ENCODE measurements at regions not wholly inside any gene's neighbourhood (a gene's known extent, or its start where the extent isn't known, plus 50 kb on each side); places are given as distances from the start of the nearest gene placed in this dataset.
A peak's percentile ranks its signal among the peaks of the same experiment; 100 is the strongest.

- H3K9ac ChIP-seq, result peak overlapping the region; percentile 46
- no peak for TF ChIP-seq EZH2phosphoT487 (IDR thresholded peaks at IDR 0.05; ENCODE audit: insufficient read depth, low read depth)
- TF ChIP-seq EZH2 (IDR thresholded peaks at IDR 0.05; ENCODE audit: insufficient read depth, poor library complexity, severe bottlenecking), result no peak
- WGBS, 2 experiments (ENCODE audit: low coverage in 1 of 2, low lambda C conversion rate in 2 of 2, missing lambda C conversion rate in 2 of 2), result 26% methylated on average over 1 of the region's 1 CpG
- H3K36me3 ChIP-seq (ENCODE audit: low read depth), result no peaks in the 10 kb centered on the region
- H3K4me1 ChIP-seq (ENCODE audit: insufficient read depth), result peaks cover 64% of the 10 kb centered on the region
- H4K20me1 ChIP-seq (ENCODE audit: insufficient read depth), result no peaks in the 10 kb centered on the region
- no peaks in the 10 kb centered on the region for H3K27me3 ChIP-seq (replicated peaks; ENCODE audit: insufficient read depth)
- H3K4me3 ChIP-seq, result no peak overlapping the region
- peaks cover 46% of the 10 kb centered on the region for H3F3A ChIP-seq (ENCODE audit: insufficient read depth)
- no peaks in the 10 kb centered on the region for H3K79me2 ChIP-seq (ENCODE audit: insufficient read depth)
- DNase-seq, result peak; percentile 82
- in situ Hi-C loops (cut with MboI), result loop anchor here (10.0 kb wide), 1 partner anchor 559 kb away; no protein-coding TSS in a partner anchor
- peak overlapping the region; percentile 28 for H3K4me2 ChIP-seq (ENCODE audit: unreplicated experiment)
- peak overlapping the region; percentile 78 for H3K27ac ChIP-seq
- H3K9me3 ChIP-seq (ENCODE audit: low read depth), result no peaks in the 10 kb centered on the region
- H2AFZ ChIP-seq, result no peak overlapping the region
- H3K9me2 ChIP-seq (ENCODE audit: insufficient read depth), result no peaks in the 10 kb centered on the region
Measured at GRCh38 chr2:151053661-151053990, 208.0 kb downstream of the RBM43 start.

GRCh38 chr2:151052850-151053660, 208.6 kb downstream of the RBM43 start:
- H3K9me2 ChIP-seq (ENCODE audit: insufficient read depth), result no peaks in the 10 kb centered on the region
- no peaks in the 10 kb centered on the region for H4K20me1 ChIP-seq (ENCODE audit: insufficient read depth)
- H3K79me2 ChIP-seq (ENCODE audit: insufficient read depth), result no peaks in the 10 kb centered on the region
- H2AFZ ChIP-seq, result no peak overlapping the region
- no peak overlapping the region for H3K4me3 ChIP-seq
- H3K9me3 ChIP-seq (ENCODE audit: low read depth), result no peaks in the 10 kb centered on the region
- 4 to 6% methylated on average over 1 of the region's 1 CpG for WGBS, 2 experiments (ENCODE audit: low coverage in 1 of 2, low lambda C conversion rate in 2 of 2, missing lambda C conversion rate in 2 of 2)
- H3K4me2 ChIP-seq (ENCODE audit: unreplicated experiment), result peak overlapping the region; percentile 28
- TF ChIP-seq EZH2phosphoT487 (IDR thresholded peaks at IDR 0.05; ENCODE audit: insufficient read depth, low read depth), result no peak
- no peak for TF ChIP-seq EZH2 (IDR thresholded peaks at IDR 0.05; ENCODE audit: insufficient read depth, poor library complexity, severe bottlenecking)
- H3F3A ChIP-seq (ENCODE audit: insufficient read depth), result peaks cover 46% of the 10 kb centered on the region
- no peaks in the 10 kb centered on the region for H3K27me3 ChIP-seq (replicated peaks; ENCODE audit: insufficient read depth)
- in situ Hi-C loops (cut with MboI), result loop anchor here (10.0 kb wide), 1 partner anchor 558 kb away; no protein-coding TSS in a partner anchor
- H3K4me1 ChIP-seq (ENCODE audit: insufficient read depth), result peaks cover 64% of the 10 kb centered on the region
- peak; percentile 27 for DNase-seq
- H3K36me3 ChIP-seq (ENCODE audit: low read depth), result no peaks in the 10 kb centered on the region
- H3K27ac ChIP-seq, result peak overlapping the region; percentile 78
- peak overlapping the region; percentile 46 for H3K9ac ChIP-seq

GRCh38 chr2:151051574-151052220, 210.0 kb downstream of the RBM43 start:
- in situ Hi-C loops (cut with MboI), result loop anchor here (10.0 kb wide), 1 partner anchor 557 kb away; no protein-coding TSS in a partner anchor

DNA sequence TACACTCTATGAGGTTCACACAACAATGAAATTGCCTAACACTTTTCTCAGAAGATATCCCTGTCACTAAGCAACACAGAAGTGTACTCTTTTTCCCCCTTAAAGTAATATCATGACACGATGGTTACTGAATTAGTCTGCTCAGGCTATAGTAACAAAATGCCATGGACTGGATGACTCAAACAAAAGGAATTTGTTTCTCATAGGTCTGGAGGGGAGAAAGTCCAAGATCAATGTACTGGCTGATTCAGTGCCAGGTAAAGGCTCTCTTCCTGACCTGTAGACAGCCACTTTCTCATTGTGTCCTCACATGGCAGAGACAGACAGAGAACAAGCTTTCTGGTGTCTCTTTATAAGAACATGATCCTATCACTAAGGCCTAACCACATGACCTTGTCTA, 211.9 kb downstream of the RBM43 start:
- H3K4me2 ChIP-seq (ENCODE audit: unreplicated experiment), result no peak overlapping the region
- no peak overlapping the region for H3K4me3 ChIP-seq
- H3K27me3 ChIP-seq (replicated peaks; ENCODE audit: insufficient read depth), result no peaks in the 10 kb centered on the region
- no peak for TF ChIP-seq EZH2 (IDR thresholded peaks at IDR 0.05; ENCODE audit: insufficient read depth, poor library complexity, severe bottlenecking)
- TF ChIP-seq EZH2phosphoT487 (IDR thresholded peaks at IDR 0.05; ENCODE audit: insufficient read depth, low read depth), result no peak
- WGBS, 2 experiments (ENCODE audit: low coverage in 1 of 2, low lambda C conversion rate in 2 of 2, missing lambda C conversion rate in 2 of 2), result 19 to 24% methylated on average over 1 of the region's 1 CpG
- H3K36me3 ChIP-seq (ENCODE audit: low read depth), result no peaks in the 10 kb centered on the region
- H3K9me2 ChIP-seq (ENCODE audit: insufficient read depth), result no peaks in the 10 kb centered on the region
- no peaks in the 10 kb centered on the region for H4K20me1 ChIP-seq (ENCODE audit: insufficient read depth)
- H3F3A ChIP-seq (ENCODE audit: insufficient read depth), result peaks cover 38% of the 10 kb centered on the region
- H3K79me2 ChIP-seq (ENCODE audit: insufficient read depth), result no peaks in the 10 kb centered on the region
- H3K4me1 ChIP-seq (ENCODE audit: insufficient read depth), result peaks cover 48% of the 10 kb centered on the region
- no peak overlapping the region for H3K9ac ChIP-seq
- peak; percentile 71 for DNase-seq
- H3K9me3 ChIP-seq (ENCODE audit: low read depth), result no peaks in the 10 kb centered on the region
- no peak overlapping the region for H2AFZ ChIP-seq
- in situ Hi-C loops (cut with MboI), result loop anchor here (10.0 to 25.0 kb wide), 3 partner anchors 437 to 1462 kb away; partner anchors contain the start of gene MMADHC
- H3K27ac ChIP-seq, result peak overlapping the region; percentile 26

More at GRCh38 chr2:151051574-151052220, 210.0 kb downstream of the RBM43 start:
- H4K20me1 ChIP-seq (ENCODE audit: insufficient read depth), result no peaks in the 10 kb centered on the region
- H3K36me3 ChIP-seq (ENCODE audit: low read depth), result no peaks in the 10 kb centered on the region
- H3K9me2 ChIP-seq (ENCODE audit: insufficient read depth), result no peaks in the 10 kb centered on the region
- 0 out of 2 replicates have a peak overlapping the region, but pooled peaks have one; percentile 7 for H3K27ac ChIP-seq
- H3K4me2 ChIP-seq (ENCODE audit: unreplicated experiment), result no peak overlapping the region
- DNase-seq, result peak; percentile 70
- H3K4me3 ChIP-seq, result no peak overlapping the region
- 29 to 35% methylated on average over 2 of the region's 2 CpGs for WGBS, 2 experiments (ENCODE audit: low coverage in 1 of 2, low lambda C conversion rate in 2 of 2, missing lambda C conversion rate in 2 of 2)
- no peaks in the 10 kb centered on the region for H3K27me3 ChIP-seq (replicated peaks; ENCODE audit: insufficient read depth)
- H3K9me3 ChIP-seq (ENCODE audit: low read depth), result no peaks in the 10 kb centered on the region
- TF ChIP-seq EZH2phosphoT487 (IDR thresholded peaks at IDR 0.05; ENCODE audit: insufficient read depth, low read depth) (no peak), EZH2 (IDR thresholded peaks at IDR 0.05; ENCODE audit: insufficient read depth, poor library complexity, severe bottlenecking) (no peak)
- H3K79me2 ChIP-seq (ENCODE audit: insufficient read depth), result no peaks in the 10 kb centered on the region
- peaks cover 41% of the 10 kb centered on the region for H3F3A ChIP-seq (ENCODE audit: insufficient read depth)
- peaks cover 57% of the 10 kb centered on the region for H3K4me1 ChIP-seq (ENCODE audit: insufficient read depth)
- H3K9ac ChIP-seq, result no peak overlapping the region
- H2AFZ ChIP-seq, result no peak overlapping the region
